Stomach (tissue), 8 donors: ENCODE measurements at regions not wholly inside any gene's neighbourhood (a gene's known extent, or its start where the extent isn't known, plus 50 kb on each side); places are given as distances from the start of the nearest gene placed in this dataset.

Experiments used
- DNase-seq, 2 donors: peaks; one replicate each; pipeline versions ENCODE4 v3.0.0 to v3.0.0-alpha.2; 2013 to 2019
- H3K27ac ChIP-seq, 5 donors: fragments of 200-600 bp in 4 of 5; sonication (generic) in 4 of 5; one replicate each; pipeline ENCODE4 v1.5.1; 2013 to 2019; ENCODE audit warnings: mild to moderate bottlenecking in 1 of 5, moderate library complexity in 1 of 5
- H3K27me3 ChIP-seq, 3 donors: fragments of 200-600 bp; sonication (generic); one replicate each; pipeline ENCODE4 v1.5.1; 2017 to 2019; ENCODE audit warnings: mixed run types in 1 of 3
- H3K36me3 ChIP-seq, 4 donors: fragments of 200-600 bp; sonication (generic); 1 replicate in 3 of 4; 2 replicates in 1 of 4; pipeline ENCODE4 v1.5.1; 2016 to 2019
- H3K4me1 ChIP-seq, 4 donors: fragments of 200-600 bp; sonication (generic); one replicate each; pipeline ENCODE4 v1.5.1; 2016 to 2019
- H3K4me3 ChIP-seq, 4 donors: fragments of 200-600 bp; sonication (generic) in 3 of 4; one replicate each; pipeline ENCODE4 v1.5.1; 2016 to 2019; ENCODE audit warnings: mild to moderate bottlenecking in 1 of 4
- H3K9me3 ChIP-seq, 4 donors: fragments of 200-600 bp; sonication (generic); one replicate each; pipeline ENCODE4 v1.5.1; 2016 to 2019
- EP300 ChIP-seq: sonication (generic); formaldehyde crosslinking; IDR thresholded peaks from one replicate; pipeline ENCODE4 v1.6.1; 2017; ENCODE audit warnings: antibody characterized with exemption
- POLR2A ChIP-seq, 4 donors: fragments of 450-650 bp; IDR thresholded peaks; one replicate each; pipeline ENCODE4 v1.6.1; 2016; ENCODE audit warnings: antibody characterized with exemption in 4 of 4, control low read depth in 2 of 4, mild to moderate bottlenecking in 1 of 4, moderate library complexity in 1 of 4
- POLR2AphosphoS5 ChIP-seq, 3 donors: sonication (generic); formaldehyde crosslinking; IDR thresholded peaks; one replicate each; pipeline ENCODE4 v1.6.1; 2016; ENCODE audit warnings: antibody characterized with exemption in 3 of 3
- WGBS, 5 donors: extraction: QIAGEN DNeasy Blood & Tissue Kit in 3 of 5; methylation state at CpG; one replicate each; pipeline versions ENCODE4 v1.1.5 to v1.1.7; 2013 to 2018; 5-methylcytosine and 5-hydroxymethylcytosine counted together
- intact Hi-C: fragments of 100-400 bp; cut with DNase I; formaldehyde crosslinking; loops from one replicate; pipeline ENCODE4 v1.15.1; 2023; ENCODE audit warnings: low total_unique reads
- TF ChIP-seq, protein P1 (sequence below), 7 experiments: fragments of 450-650 bp in 4 of 7; fragments of 200-600 bp in 3 of 7; sonication (generic) in 3 of 7; IDR thresholded peaks; one replicate each; pipeline ENCODE4 v1.5.1; 2016 to 2019; ENCODE audit warnings: antibody characterized with exemption in 7 of 7, control low read depth in 2 of 7, mild to moderate bottlenecking in 1 of 7
- donor health status: healthy with polysubstance abuse.
- donor health status: Bipolar disorder and iron deficiency.
- donor health status: healthy.

DNA sequence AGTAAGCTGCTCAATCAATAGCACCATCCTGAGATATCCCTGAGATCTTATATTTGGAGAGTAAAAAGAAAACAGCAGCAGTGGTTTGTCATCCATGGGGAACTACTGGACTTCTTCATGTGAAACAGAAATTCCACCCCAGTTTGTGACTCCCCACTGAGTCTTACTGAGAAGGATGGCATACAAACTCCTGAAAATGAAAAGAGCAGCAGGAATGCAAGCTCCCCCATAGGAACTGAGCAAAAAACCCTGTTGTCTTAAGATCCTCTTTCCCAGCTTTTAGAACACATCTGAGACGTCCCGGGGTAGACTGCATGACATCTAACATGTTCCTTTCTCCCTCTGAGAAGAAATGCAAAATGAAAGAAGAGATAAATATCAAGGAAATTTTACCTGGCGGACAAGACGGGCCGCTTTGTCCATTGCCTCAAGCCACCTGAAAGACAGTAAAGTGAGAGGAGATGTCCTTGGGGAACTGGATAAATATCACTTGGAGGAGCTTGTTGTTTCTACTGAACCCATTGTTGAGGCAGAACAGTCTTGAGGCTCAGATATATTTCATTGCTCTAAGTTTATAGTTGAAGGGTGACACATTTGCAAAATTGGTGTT, 117.1 kb downstream of the NUDT12 start:
- no peak for TF ChIP-seq POLR2A (IDR thresholded peaks at IDR 0.05)
- intact Hi-C loops = no loop called here
- Histone ChIP-seq H3K27ac (no peak overlapping the region), H3K36me3 (no peaks in the 10 kb centered on the region), H3K4me1 (peaks cover 0 to 6% (median 3%) of the 10 kb centered on the region in 4 donors), H3K27me3 (no peaks in the 10 kb centered on the region), H3K4me3 (no peak overlapping the region), H3K9me3 (no peaks in the 10 kb centered on the region)
- 74 to 94% (median 82%) methylated on average over 5 of the region's 5 CpGs for WGBS, 5 donors
- DNase-seq = no peak

DNA sequence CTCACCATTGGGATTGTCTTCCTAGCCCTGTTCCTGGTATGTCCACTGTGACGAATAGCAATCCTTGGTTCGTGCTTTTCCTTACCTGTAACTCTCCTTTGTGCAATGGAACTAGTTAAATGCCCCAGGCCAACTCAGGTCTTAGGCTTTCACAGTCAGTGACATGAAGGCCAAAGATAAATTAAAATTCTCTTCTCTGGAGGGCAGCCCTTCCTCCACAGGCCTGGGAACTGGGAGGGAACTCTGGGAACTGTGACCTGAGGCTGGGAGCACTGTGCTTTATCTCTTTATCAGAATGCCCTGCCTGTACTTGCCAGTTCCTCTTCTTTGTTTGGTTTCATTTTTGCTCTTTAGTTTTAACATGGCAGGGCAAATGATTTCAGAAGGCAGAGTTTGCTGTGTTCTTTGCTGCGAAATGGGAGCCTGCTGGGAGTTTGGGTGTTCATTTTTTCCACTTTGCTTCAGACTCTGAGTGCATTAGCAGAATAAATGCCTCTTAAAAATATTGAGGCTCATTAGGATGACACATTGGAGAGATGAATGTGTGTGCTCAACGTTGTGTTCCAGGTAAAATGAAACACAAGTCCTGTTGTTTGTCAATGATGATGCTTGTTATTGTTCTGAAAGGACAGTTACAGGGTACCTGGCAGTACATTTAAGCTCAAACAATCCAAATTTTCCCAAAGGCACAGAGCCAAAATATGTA, 118.1 kb downstream of the NUDT12 start:
- peaks cover 0 to 6% (median 3%) of the 10 kb centered on the region in 4 donors for H3K4me1 ChIP-seq
- no peak overlapping the region for H3K4me3 ChIP-seq
- peak overlapping the region in 1 of 5 donors; percentile 52 for H3K27ac ChIP-seq

DNA sequence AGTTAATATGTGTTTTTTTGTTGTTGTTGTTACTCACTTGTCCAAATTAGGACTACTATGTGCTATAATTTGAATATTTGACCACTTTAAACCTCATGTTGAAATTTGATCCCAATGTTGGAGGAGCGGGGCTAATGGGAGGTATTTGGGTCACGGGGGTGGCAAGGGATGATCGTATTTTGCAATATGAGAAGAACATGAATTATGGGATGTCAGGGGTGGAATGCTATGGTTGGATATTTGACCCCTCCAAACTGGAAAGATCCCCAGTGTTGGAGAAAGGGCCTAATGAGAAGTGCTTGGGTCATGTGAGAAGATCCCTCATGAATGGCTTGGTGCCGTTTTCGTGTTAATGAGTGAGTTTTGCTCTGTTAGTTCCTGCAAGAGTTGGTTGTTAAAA, 119.8 kb downstream of the NUDT12 start:
- intact Hi-C loops = no loop called here
- TF ChIP-seq EP300 (no peak), POLR2AphosphoS5 (IDR thresholded peaks at IDR 0.05) (no peak), POLR2A (IDR thresholded peaks at IDR 0.05) (no peak)
- TF ChIP-seq, protein P1, sequence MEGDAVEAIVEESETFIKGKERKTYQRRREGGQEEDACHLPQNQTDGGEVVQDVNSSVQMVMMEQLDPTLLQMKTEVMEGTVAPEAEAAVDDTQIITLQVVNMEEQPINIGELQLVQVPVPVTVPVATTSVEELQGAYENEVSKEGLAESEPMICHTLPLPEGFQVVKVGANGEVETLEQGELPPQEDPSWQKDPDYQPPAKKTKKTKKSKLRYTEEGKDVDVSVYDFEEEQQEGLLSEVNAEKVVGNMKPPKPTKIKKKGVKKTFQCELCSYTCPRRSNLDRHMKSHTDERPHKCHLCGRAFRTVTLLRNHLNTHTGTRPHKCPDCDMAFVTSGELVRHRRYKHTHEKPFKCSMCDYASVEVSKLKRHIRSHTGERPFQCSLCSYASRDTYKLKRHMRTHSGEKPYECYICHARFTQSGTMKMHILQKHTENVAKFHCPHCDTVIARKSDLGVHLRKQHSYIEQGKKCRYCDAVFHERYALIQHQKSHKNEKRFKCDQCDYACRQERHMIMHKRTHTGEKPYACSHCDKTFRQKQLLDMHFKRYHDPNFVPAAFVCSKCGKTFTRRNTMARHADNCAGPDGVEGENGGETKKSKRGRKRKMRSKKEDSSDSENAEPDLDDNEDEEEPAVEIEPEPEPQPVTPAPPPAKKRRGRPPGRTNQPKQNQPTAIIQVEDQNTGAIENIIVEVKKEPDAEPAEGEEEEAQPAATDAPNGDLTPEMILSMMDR (IDR thresholded peaks at IDR 0.05) = no peak
- 88 to 96% (median 92%) methylated on average over 5 of the region's 5 CpGs for WGBS, 5 donors

More for the DNA sequence above, 118.1 kb downstream of the NUDT12 start:
- 57 to 73% (median 64%) methylated on average over 4 of the region's 4 CpGs for WGBS, 5 donors
- TF ChIP-seq, protein P1 (IDR thresholded peaks at IDR 0.05) = no peak
- no peak for TF ChIP-seq EP300
- TF ChIP-seq POLR2AphosphoS5 (IDR thresholded peaks at IDR 0.05) = peak in 2 of 3 donors; percentile 27 to 49
- Histone ChIP-seq H3K27me3 (no peaks in the 10 kb centered on the region), H3K9me3 (peaks cover 0 to 8% (median under 1%) of the 10 kb centered on the region in 4 donors), H3K36me3 (no peaks in the 10 kb centered on the region)
- peak; percentile 18 to 34 for DNase-seq
- intact Hi-C loops = no loop called here

DNA sequence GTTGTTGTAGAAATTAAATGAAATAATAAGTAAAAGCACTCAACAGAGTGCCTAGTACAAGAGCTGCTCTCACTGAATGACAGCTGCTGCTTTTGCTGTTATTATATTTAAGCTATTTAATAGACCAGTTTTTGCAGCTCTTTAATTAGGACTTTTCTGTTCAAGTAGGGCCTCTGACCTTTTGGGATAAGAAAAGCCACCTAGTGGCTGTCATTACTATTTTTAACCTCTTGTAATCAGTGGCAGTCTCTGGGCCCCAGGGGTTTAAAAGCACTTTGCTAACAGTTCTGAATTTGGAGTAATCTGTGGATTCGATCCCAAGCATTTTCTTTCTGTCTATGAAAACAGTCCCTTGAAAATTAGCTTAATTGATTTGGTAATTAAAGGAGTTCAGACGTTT, 121.1 kb downstream of the NUDT12 start:
- intact Hi-C loops = no loop called here
- H3K27ac ChIP-seq = no peak overlapping the region
- H3K36me3 ChIP-seq = no peaks in the 10 kb centered on the region
- no peak overlapping the region for H3K4me3 ChIP-seq
- peaks cover 0 to 6% (median 3%) of the 10 kb centered on the region in 4 donors for H3K4me1 ChIP-seq
- H3K9me3 ChIP-seq = peaks cover 0 to 14% (median 6%) of the 10 kb centered on the region in 4 donors
- DNase-seq = no peak
- WGBS, 5 donors = 48 to 58% (median 55%) methylated on average over 2 of the region's 2 CpGs
- H3K27me3 ChIP-seq = no peaks in the 10 kb centered on the region
- TF ChIP-seq, protein P1 (IDR thresholded peaks at IDR 0.05) = peak in 1 of 7 experiments; percentile 8
- TF ChIP-seq EP300 (no peak), POLR2AphosphoS5 (IDR thresholded peaks at IDR 0.05) (no peak), POLR2A (IDR thresholded peaks at IDR 0.05) (no peak)

More for the DNA sequence above, 119.8 kb downstream of the NUDT12 start:
- DNase-seq = no peak
- Histone ChIP-seq H3K27me3 (no peaks in the 10 kb centered on the region), H3K4me1 (peaks cover 0 to 6% (median 3%) of the 10 kb centered on the region in 4 donors), H3K4me3 (no peak overlapping the region), H3K27ac (no peak overlapping the region), H3K9me3 (peaks cover 0 to 14% (median 6%) of the 10 kb centered on the region in 4 donors), H3K36me3 (no peaks in the 10 kb centered on the region)

DNA sequence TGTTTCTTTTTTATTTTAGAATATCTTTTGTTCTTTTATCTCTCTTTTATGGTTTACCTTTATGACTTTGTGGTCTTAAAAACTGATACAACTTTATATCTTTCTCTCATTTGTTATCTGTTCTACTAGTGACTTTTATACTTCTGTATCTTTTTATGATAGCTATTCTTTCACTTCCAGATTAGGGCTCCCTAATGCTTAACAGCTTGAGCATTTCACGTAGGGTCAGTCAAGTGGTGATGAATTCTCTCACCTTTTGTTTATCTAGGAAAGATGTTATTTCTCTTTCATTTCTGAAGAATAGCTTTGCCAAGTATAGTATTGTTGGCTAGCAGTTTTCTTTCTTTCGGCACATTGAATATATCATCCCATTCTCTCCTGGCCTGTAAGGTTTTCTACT, 123.6 kb downstream of the NUDT12 start:
- H3K27me3 ChIP-seq = no peaks in the 10 kb centered on the region
- H3K36me3 ChIP-seq = no peaks in the 10 kb centered on the region
- no peak overlapping the region for H3K27ac ChIP-seq
- 48 to 73% (median 58%) methylated on average over 2 of the region's 2 CpGs for WGBS, 5 donors
- no peak overlapping the region for H3K4me3 ChIP-seq
- TF ChIP-seq, protein P1 (IDR thresholded peaks at IDR 0.05) = no peak
- no peak for TF ChIP-seq POLR2A (IDR thresholded peaks at IDR 0.05)
- no peak for TF ChIP-seq EP300
- TF ChIP-seq POLR2AphosphoS5 (IDR thresholded peaks at IDR 0.05) = no peak
- peaks cover 0 to 14% (median 6%) of the 10 kb centered on the region in 4 donors for H3K9me3 ChIP-seq
- intact Hi-C loops = no loop called here
- no peaks in the 10 kb centered on the region for H3K4me1 ChIP-seq
- no peak for DNase-seq
